KMS-11 (cell line): ENCODE measurements at regions not wholly inside any gene's neighbourhood (a gene's known extent, or its start where the extent isn't known, plus 50 kb on each side); places are given as distances from the start of the nearest gene placed in this dataset.
"Not testable (repeated sequence)": the region's sequence is repeated elsewhere in the genome, so short reads cannot be mapped to it uniquely, and the experiment has no call there.

ENCODE experiments used
- H2AFZ ChIP-seq: fragments of 200-600 bp; sonication (generic); 2 replicates; pipeline ENCODE4 v1.6.1; 2016; ENCODE audit warnings: antibody characterized with exemption, mixed run types, low read depth
- H3K27ac ChIP-seq: fragments of 200-600 bp; sonication (generic); 2 replicates; pipeline ENCODE4 v1.6.1; 2016; ENCODE audit warnings: mild to moderate bottlenecking, mixed run types
- H3K27me3 ChIP-seq: fragments of 200-600 bp; sonication (generic); 2 replicates; pipeline ENCODE4 v1.6.1; 2017; ENCODE audit warnings: mild to moderate bottlenecking, low read depth, mixed run types, moderate library complexity; ENCODE audit not compliant: insufficient read depth
- H3K36me3 ChIP-seq: fragments of 200-600 bp; sonication (generic); 2 replicates; pipeline ENCODE4 v1.6.1; 2017; ENCODE audit warnings: mild to moderate bottlenecking, mixed run types; ENCODE audit not compliant: insufficient read depth
- H3K4me1 ChIP-seq: fragments of 200-600 bp; sonication (generic); 2 replicates; pipeline ENCODE4 v1.6.1; 2016; ENCODE audit warnings: mild to moderate bottlenecking, low read depth, mixed run types; ENCODE audit not compliant: poor library complexity, severe bottlenecking
- H3K4me2 ChIP-seq: fragments of 200-600 bp; sonication (generic); 2 replicates; pipeline ENCODE4 v1.7.0; 2016; ENCODE audit warnings: mild to moderate bottlenecking, mixed run types
- H3K4me3 ChIP-seq: fragments of 200-600 bp; sonication (generic); IDR thresholded peaks from 2 replicates; pipeline ENCODE4 v1.6.1; 2017; ENCODE audit warnings: low read depth, low read length, mixed read lengths; ENCODE audit not compliant: insufficient read depth
- H3K79me2 ChIP-seq: fragments of 200-600 bp; sonication (generic); 2 replicates; pipeline ENCODE4 v1.6.1; 2016; ENCODE audit warnings: low read depth, mixed run types; ENCODE audit not compliant: insufficient read depth
- H3K9ac ChIP-seq: fragments of 200-600 bp; sonication (generic); 2 replicates; pipeline ENCODE4 v1.6.1; 2016; ENCODE audit warnings: mild to moderate bottlenecking, mixed run types
- H4K20me1 ChIP-seq: fragments of 200-600 bp; sonication (generic); 2 replicates; pipeline ENCODE4 v1.6.1; 2016; ENCODE audit warnings: mild to moderate bottlenecking, mixed run types; ENCODE audit not compliant: insufficient read depth
- CTCF ChIP-seq: fragments of 200-600 bp; sonication (generic); conservative IDR thresholded peaks from 2 replicates; pipeline ENCODE4 v1.6.1; 2017; ENCODE audit warnings: low read depth, mild to moderate bottlenecking, antibody characterized with exemption, low read length, moderate library complexity, mixed read lengths

- Histone ChIP-seq H3K27ac (no peak overlapping the region; the same call in 1 of the 2 replicates), H3K4me1 (peaks cover 42% of the 10 kb centered on the region), H3K4me2 (no peak overlapping the region; the same call in 1 of the 2 replicates), H3K27me3 (no peaks in the 10 kb centered on the region), H3K36me3 (no peaks in the 10 kb centered on the region), H4K20me1 (no peaks in the 10 kb centered on the region), H2AFZ (no peak overlapping the region), H3K9ac (no peak overlapping the region), H3K4me3 (no peak overlapping the region), H3K79me2 (no peaks in the 10 kb centered on the region)
- TF ChIP-seq CTCF, result no peak
Measured at GRCh38 chr15:35184646-35185045, 99.6 kb upstream of the NANOGP8 start.

- Histone ChIP-seq H3K9ac (peak overlapping the region; percentile 32; the same call in 1 of the 2 replicates), H3K4me3 (no peak overlapping the region), H3K36me3 (no peaks in the 10 kb centered on the region), H3K4me2 (peak overlapping the region; percentile 71), H3K27me3 (no peaks in the 10 kb centered on the region), H3K79me2 (no peaks in the 10 kb centered on the region), H3K27ac (peak overlapping the region; percentile 80), H2AFZ (no peak overlapping the region), H4K20me1 (no peaks in the 10 kb centered on the region), H3K4me1 (peaks cover 42% of the 10 kb centered on the region)
- TF ChIP-seq CTCF, result no peak
Measured at GRCh38 chr15:35182841-35183479, 97.9 kb upstream of the NANOGP8 start.

GRCh38 chr15:35181538-35181937 is 96.4 kb upstream of the NANOGP8 start:
- no peak for TF ChIP-seq CTCF
- Histone ChIP-seq H3K4me3 (no peak overlapping the region), H2AFZ (no peak overlapping the region), H3K4me2 (peak overlapping the region; percentile 42), H3K36me3 (no peaks in the 10 kb centered on the region), H3K4me1 (peaks cover 42% of the 10 kb centered on the region), H3K79me2 (no peaks in the 10 kb centered on the region), H4K20me1 (no peaks in the 10 kb centered on the region), H3K27me3 (no peaks in the 10 kb centered on the region), H3K9ac (no peak overlapping the region), H3K27ac (peak overlapping the region; percentile 80; the same call in 1 of the 2 replicates)

GRCh38 chr15:35179739-35180138 is 94.6 kb upstream of the NANOGP8 start:
- no peaks in the 10 kb centered on the region for H3K27me3 ChIP-seq
- H3K4me1 ChIP-seq, result peaks cover 38% of the 10 kb centered on the region
- H3K27ac ChIP-seq, result no peak overlapping the region
- no peak overlapping the region for H3K4me2 ChIP-seq
- H3K9ac ChIP-seq, result no peak overlapping the region
- TF ChIP-seq CTCF, result no peak
- no peak overlapping the region for H2AFZ ChIP-seq
- no peaks in the 10 kb centered on the region for H3K79me2 ChIP-seq
- no peak overlapping the region for H3K4me3 ChIP-seq
- no peaks in the 10 kb centered on the region for H3K36me3 ChIP-seq
- H4K20me1 ChIP-seq, result no peaks in the 10 kb centered on the region

GRCh38 chr15:35178186-35178585 is 93.1 kb upstream of the NANOGP8 start:
- H3K4me3 ChIP-seq, H4K20me1 ChIP-seq, H3K79me2 ChIP-seq, H3K27ac ChIP-seq, H2AFZ ChIP-seq, H3K9ac ChIP-seq, H3K4me2 ChIP-seq, H3K27me3 ChIP-seq, H3K36me3 ChIP-seq: not testable (repeated sequence)
- H3K4me1 ChIP-seq, result peaks cover 22% of the 10 kb centered on the region
